ENCODE measurements at regions not wholly inside any gene's neighbourhood (a gene's known extent, or its start where the extent isn't known, plus 50 kb on each side); places are given as distances from the start of the nearest gene placed in this dataset.

DNA sequence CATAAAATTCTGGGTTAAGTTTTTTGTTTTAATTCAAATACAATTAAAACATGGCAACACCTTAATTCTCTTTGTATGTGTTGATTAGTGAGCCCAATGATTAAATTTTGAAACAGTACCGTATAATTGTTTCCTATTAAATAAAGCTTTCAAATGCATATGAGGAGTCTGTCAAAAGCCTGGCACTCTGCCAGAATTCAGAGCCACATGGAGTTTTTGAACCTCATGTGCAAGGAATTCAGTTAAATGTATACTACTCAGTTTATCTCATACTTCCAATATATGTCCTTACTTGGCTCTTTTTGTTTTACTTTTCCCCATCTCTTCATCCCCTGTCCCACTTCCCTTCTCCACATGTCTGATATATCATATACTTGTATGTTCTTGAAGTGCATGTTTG lies 165.6 kb upstream of the FAM3C start:
- TF ChIP-seq TAF1 (IDR thresholded peaks at IDR 0.05; ENCODE audit: borderline replicate concordance, insufficient read depth, low read length) (no peak), POLR2AphosphoS5 (IDR thresholded peaks at IDR 0.05; ENCODE audit: low read depth, low read length) (no peak), SIN3A (IDR thresholded peaks at IDR 0.05; ENCODE audit: borderline replicate concordance, insufficient read depth, low read length) (no peak), FOXP2 (optimal IDR thresholded peaks at IDR 0.05; ENCODE audit: borderline replicate concordance, extremely low read depth, extremely low read length, insufficient read depth) (no peak)
- TF ChIP-seq, protein P1, sequence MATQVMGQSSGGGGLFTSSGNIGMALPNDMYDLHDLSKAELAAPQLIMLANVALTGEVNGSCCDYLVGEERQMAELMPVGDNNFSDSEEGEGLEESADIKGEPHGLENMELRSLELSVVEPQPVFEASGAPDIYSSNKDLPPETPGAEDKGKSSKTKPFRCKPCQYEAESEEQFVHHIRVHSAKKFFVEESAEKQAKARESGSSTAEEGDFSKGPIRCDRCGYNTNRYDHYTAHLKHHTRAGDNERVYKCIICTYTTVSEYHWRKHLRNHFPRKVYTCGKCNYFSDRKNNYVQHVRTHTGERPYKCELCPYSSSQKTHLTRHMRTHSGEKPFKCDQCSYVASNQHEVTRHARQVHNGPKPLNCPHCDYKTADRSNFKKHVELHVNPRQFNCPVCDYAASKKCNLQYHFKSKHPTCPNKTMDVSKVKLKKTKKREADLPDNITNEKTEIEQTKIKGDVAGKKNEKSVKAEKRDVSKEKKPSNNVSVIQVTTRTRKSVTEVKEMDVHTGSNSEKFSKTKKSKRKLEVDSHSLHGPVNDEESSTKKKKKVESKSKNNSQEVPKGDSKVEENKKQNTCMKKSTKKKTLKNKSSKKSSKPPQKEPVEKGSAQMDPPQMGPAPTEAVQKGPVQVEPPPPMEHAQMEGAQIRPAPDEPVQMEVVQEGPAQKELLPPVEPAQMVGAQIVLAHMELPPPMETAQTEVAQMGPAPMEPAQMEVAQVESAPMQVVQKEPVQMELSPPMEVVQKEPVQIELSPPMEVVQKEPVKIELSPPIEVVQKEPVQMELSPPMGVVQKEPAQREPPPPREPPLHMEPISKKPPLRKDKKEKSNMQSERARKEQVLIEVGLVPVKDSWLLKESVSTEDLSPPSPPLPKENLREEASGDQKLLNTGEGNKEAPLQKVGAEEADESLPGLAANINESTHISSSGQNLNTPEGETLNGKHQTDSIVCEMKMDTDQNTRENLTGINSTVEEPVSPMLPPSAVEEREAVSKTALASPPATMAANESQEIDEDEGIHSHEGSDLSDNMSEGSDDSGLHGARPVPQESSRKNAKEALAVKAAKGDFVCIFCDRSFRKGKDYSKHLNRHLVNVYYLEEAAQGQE (IDR thresholded peaks at IDR 0.05; ENCODE audit: insufficient read depth in 1 of 2, low read depth in 2 of 2, low read length in 2 of 2) = no peak
